ENCODE measurements at regions not wholly inside any gene's neighbourhood (a gene's known extent, or its start where the extent isn't known, plus 50 kb on each side); places are given as distances from the start of the nearest gene placed in this dataset.

GRCh38 chr2:185240796-185241195, 497.8 kb upstream of the FSIP2 start:
- no peak for TF ChIP-seq POLR2A (IDR thresholded peaks at IDR 0.05; ENCODE audit: low read length)
- no peak for TF ChIP-seq GATA1 (IDR thresholded peaks at IDR 0.05; ENCODE audit: low read depth, low read length)
